Neural cell (in vitro differentiated cells): ENCODE measurements at regions not wholly inside any gene's neighbourhood (a gene's known extent, or its start where the extent isn't known, plus 50 kb on each side); places are given as distances from the start of the nearest gene placed in this dataset.

Experiments used
- EP300 ChIP-seq: fragments of 450-650 bp; conservative IDR thresholded peaks from 2 replicates; pipeline ENCODE4 v1.6.1; 2014; ENCODE audit warnings: antibody characterized with exemption, mild to moderate bottlenecking, moderate library complexity; ENCODE audit not compliant: poor library complexity, severe bottlenecking
- MXI1 ChIP-seq: fragments of 450-650 bp; conservative IDR thresholded peaks from 2 replicates; pipeline ENCODE4 v1.6.1; 2014; ENCODE audit warnings: antibody characterized with exemption, mild to moderate bottlenecking; ENCODE audit not compliant: poor library complexity, severe bottlenecking
- RAD21 ChIP-seq: fragments of 450-650 bp; conservative IDR thresholded peaks from 2 replicates; pipeline ENCODE4 v1.6.1; 2014; ENCODE audit warnings: antibody characterized with exemption, mild to moderate bottlenecking, moderate library complexity
- SMC3 ChIP-seq: fragments of 450-650 bp; conservative IDR thresholded peaks from 2 replicates; pipeline ENCODE4 v1.6.1; 2014; ENCODE audit warnings: antibody characterized with exemption, mild to moderate bottlenecking, moderate library complexity; ENCODE audit not compliant: poor library complexity
- TF ChIP-seq, protein P1 (sequence below): fragments of 450-650 bp; IDR thresholded peaks from 2 replicates; pipeline ENCODE4 v1.5.1; 2014; ENCODE audit warnings: antibody characterized with exemption, mild to moderate bottlenecking, moderate library complexity; ENCODE audit not compliant: poor library complexity, severe bottlenecking
- TF ChIP-seq, protein P2 (sequence below): IDR thresholded peaks from 2 replicates; pipeline ENCODE4 v1.6.1; 2012; ENCODE audit warnings: borderline replicate concordance

DNA sequence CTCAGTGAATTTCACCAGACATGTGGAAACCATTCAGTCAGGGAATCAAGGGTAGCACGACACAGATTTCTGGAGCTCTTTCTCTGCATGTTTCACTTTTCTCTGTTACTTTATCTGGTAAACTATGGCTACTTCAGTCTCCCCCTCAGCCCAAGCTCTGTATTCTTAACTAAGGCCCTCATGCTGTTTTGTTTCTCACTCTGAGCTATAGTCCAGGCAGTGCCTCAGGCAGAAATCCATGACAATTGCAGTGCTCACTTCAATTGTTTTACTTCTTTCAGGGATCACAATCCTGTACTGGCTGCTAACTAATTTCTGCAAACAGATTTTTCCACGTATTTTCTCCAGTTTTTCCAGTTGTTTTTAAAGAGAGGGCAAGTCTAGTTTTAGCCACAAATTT lies 1599.9 kb upstream of the LRRTM3 start:
- TF ChIP-seq, protein P1, sequence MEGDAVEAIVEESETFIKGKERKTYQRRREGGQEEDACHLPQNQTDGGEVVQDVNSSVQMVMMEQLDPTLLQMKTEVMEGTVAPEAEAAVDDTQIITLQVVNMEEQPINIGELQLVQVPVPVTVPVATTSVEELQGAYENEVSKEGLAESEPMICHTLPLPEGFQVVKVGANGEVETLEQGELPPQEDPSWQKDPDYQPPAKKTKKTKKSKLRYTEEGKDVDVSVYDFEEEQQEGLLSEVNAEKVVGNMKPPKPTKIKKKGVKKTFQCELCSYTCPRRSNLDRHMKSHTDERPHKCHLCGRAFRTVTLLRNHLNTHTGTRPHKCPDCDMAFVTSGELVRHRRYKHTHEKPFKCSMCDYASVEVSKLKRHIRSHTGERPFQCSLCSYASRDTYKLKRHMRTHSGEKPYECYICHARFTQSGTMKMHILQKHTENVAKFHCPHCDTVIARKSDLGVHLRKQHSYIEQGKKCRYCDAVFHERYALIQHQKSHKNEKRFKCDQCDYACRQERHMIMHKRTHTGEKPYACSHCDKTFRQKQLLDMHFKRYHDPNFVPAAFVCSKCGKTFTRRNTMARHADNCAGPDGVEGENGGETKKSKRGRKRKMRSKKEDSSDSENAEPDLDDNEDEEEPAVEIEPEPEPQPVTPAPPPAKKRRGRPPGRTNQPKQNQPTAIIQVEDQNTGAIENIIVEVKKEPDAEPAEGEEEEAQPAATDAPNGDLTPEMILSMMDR: no peak
- TF ChIP-seq, protein P2, sequence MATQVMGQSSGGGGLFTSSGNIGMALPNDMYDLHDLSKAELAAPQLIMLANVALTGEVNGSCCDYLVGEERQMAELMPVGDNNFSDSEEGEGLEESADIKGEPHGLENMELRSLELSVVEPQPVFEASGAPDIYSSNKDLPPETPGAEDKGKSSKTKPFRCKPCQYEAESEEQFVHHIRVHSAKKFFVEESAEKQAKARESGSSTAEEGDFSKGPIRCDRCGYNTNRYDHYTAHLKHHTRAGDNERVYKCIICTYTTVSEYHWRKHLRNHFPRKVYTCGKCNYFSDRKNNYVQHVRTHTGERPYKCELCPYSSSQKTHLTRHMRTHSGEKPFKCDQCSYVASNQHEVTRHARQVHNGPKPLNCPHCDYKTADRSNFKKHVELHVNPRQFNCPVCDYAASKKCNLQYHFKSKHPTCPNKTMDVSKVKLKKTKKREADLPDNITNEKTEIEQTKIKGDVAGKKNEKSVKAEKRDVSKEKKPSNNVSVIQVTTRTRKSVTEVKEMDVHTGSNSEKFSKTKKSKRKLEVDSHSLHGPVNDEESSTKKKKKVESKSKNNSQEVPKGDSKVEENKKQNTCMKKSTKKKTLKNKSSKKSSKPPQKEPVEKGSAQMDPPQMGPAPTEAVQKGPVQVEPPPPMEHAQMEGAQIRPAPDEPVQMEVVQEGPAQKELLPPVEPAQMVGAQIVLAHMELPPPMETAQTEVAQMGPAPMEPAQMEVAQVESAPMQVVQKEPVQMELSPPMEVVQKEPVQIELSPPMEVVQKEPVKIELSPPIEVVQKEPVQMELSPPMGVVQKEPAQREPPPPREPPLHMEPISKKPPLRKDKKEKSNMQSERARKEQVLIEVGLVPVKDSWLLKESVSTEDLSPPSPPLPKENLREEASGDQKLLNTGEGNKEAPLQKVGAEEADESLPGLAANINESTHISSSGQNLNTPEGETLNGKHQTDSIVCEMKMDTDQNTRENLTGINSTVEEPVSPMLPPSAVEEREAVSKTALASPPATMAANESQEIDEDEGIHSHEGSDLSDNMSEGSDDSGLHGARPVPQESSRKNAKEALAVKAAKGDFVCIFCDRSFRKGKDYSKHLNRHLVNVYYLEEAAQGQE: no peak
- TF ChIP-seq EP300: no peak
- no peak for TF ChIP-seq RAD21
- TF ChIP-seq MXI1: no peak
- TF ChIP-seq SMC3: no peak
